Urinary bladder (tissue), 3 donors: ENCODE measurements at regions not wholly inside any gene's neighbourhood (a gene's known extent, or its start where the extent isn't known, plus 50 kb on each side); places are given as distances from the start of the nearest gene placed in this dataset.
"Not testable (repeated sequence)": the region's sequence is repeated elsewhere in the genome, so short reads cannot be mapped to it uniquely, and the experiment has no call there.

ENCODE experiments used
- DNase-seq: peaks from one replicate; pipeline ENCODE4 v3.0.0-alpha.2; 2015; ENCODE audit errors: extremely low spot score
- H3K27ac ChIP-seq: one replicate; pipeline ENCODE4 v1.5.1; 2013; ENCODE audit warnings: low read depth, mild to moderate bottlenecking, moderate library complexity
- H3K36me3 ChIP-seq: one replicate; pipeline ENCODE4 v1.6.1; 2013; ENCODE audit warnings: mild to moderate bottlenecking, moderate library complexity; ENCODE audit not compliant: insufficient read depth
- H3K4me1 ChIP-seq: one replicate; pipeline ENCODE4 v1.6.1; 2013; ENCODE audit warnings: mild to moderate bottlenecking, moderate library complexity; ENCODE audit not compliant: insufficient read depth
- H3K4me3 ChIP-seq: one replicate; pipeline ENCODE4 v1.5.1; 2013; ENCODE audit warnings: low read depth, low read length
- WGBS: extraction: QIAGEN DNeasy Blood & Tissue Kit; methylation state at CpG from one replicate; pipeline ENCODE4 v1.1.7; 2013; 5-methylcytosine and 5-hydroxymethylcytosine counted together
- donor health status: healthy with polysubstance abuse.
- donor health status: healthy.

GRCh38 chr6:131460614-131461000, 112.4 kb upstream of the ARG1 start:
- H3K4me1 ChIP-seq, result no peaks in the 10 kb centered on the region
- 19% methylated on average over 6 of the region's 6 CpGs for WGBS
- no peak for DNase-seq
- H3K36me3 ChIP-seq, result no peaks in the 10 kb centered on the region
- H3K4me3 ChIP-seq, result no peak overlapping the region
- H3K27ac ChIP-seq, result no peak overlapping the region

GRCh38 chr6:131469130-131469529, 103.9 kb upstream of the ARG1 start:
- Histone ChIP-seq H3K27ac (no peak overlapping the region), H3K36me3 (no peaks in the 10 kb centered on the region), H3K4me1 (no peaks in the 10 kb centered on the region), H3K4me3 (no peak overlapping the region)
- DNase-seq, result no peak
- 71% methylated on average over 2 of the region's 2 CpGs for WGBS

- no peaks in the 10 kb centered on the region for H3K4me1 ChIP-seq
- DNase-seq, result no peak
- H3K4me3 ChIP-seq, result no peak overlapping the region
- 63% methylated on average over 3 of the region's 3 CpGs for WGBS
- no peak overlapping the region for H3K27ac ChIP-seq
- no peaks in the 10 kb centered on the region for H3K36me3 ChIP-seq
Observed at GRCh38 chr6:131470534-131470933, 102.5 kb upstream of the ARG1 start.

DNA sequence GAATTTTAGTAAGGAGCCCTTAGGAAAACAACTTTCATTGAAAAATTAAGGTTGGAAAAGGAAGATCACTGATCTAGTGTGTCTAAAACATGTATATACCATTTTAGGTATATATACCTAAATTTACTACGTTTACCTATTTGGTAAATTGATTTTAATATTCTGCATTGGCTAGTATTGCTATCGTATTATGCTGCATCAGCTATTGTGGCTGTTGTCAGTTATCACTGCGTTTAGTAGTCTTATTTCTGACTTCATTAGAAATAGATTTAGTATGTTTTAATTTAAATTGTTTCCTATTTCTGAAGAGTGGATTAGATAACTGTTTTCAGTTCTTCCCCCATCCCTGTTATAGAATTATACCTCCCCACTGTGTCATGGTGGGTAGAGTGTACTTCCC, 101.7 kb upstream of the ARG1 start:
- no peak overlapping the region for H3K27ac ChIP-seq
- no peak for DNase-seq

GRCh38 chr6:131473303-131473702, 99.7 kb upstream of the ARG1 start:
- H3K4me3 ChIP-seq, DNase-seq: not testable (repeated sequence)

More for the DNA sequence above, 101.7 kb upstream of the ARG1 start:
- Histone ChIP-seq H3K4me1 (no peaks in the 10 kb centered on the region), H3K4me3 (no peak overlapping the region), H3K36me3 (no peaks in the 10 kb centered on the region)
- 90% methylated on average over 3 of the region's 3 CpGs for WGBS

DNA sequence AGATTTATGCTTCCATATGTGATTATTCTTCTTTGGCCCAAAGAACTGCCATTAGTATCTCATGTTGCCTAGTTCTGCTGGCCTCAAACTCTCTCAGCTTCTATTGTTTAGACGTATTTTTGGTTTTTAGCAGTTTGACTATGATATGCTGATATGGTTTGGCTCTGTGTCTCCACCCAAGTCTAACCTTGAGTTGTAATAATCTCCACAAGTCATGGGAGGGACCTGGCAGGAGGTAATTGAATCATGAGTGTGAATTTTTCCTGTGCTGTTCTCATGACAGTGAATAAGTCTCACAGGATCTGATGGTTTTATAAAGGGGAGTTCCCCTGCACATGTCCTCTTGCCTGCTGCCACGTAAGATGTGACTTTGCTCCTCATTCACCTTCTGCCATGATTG, 96.7 kb upstream of the ARG1 start:
- WGBS, result 86% methylated on average over 2 of the region's 2 CpGs
- no peak overlapping the region for H3K27ac ChIP-seq
- H3K4me1 ChIP-seq, result no peaks in the 10 kb centered on the region
- no peak for DNase-seq
- H3K4me3 ChIP-seq, result no peak overlapping the region
- no peaks in the 10 kb centered on the region for H3K36me3 ChIP-seq

More at GRCh38 chr6:131473303-131473702, 99.7 kb upstream of the ARG1 start:
- H3K27ac ChIP-seq, H3K36me3 ChIP-seq, H3K4me1 ChIP-seq: not testable (repeated sequence)

GRCh38 chr6:131478740-131479211, 94.2 kb upstream of the ARG1 start:
- 29% methylated on average over 6 of the region's 6 CpGs for WGBS
- not testable (repeated sequence) for DNase-seq, H3K27ac ChIP-seq, H3K4me1 ChIP-seq, H3K4me3 ChIP-seq, H3K36me3 ChIP-seq

- 92% methylated on average over 2 of the region's 2 CpGs for WGBS
- no peak overlapping the region for H3K4me3 ChIP-seq
- DNase-seq, result no peak
Observed at GRCh38 chr6:131486608-131487007, 86.4 kb upstream of the ARG1 start.

DNA sequence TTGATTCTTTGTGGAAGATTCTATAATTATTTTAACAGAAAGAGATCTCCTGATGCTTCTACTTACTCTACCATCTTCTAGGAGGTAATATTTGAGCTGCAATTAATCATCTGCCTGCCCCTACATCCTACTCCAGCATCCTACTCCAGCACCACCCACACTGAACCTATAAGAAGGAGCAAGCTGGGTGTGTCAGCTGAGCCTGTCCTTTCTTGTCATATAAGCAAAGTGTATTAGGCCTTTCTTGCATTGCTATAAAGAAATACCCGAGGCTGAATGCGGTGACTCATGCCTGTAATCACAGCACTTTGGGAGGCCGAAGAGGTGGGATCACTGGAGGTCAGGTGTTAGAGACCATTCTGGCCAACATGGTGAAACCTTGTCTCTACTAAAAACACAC, 84.2 kb upstream of the ARG1 start:
- Histone ChIP-seq H3K36me3 (no peaks in the 10 kb centered on the region), H3K27ac (no peak overlapping the region), H3K4me3 (no peak overlapping the region), H3K4me1 (no peaks in the 10 kb centered on the region)
- DNase-seq, result no peak
- WGBS, result 78% methylated on average over 3 of the region's 3 CpGs

More at GRCh38 chr6:131486608-131487007, 86.4 kb upstream of the ARG1 start:
- Histone ChIP-seq H3K4me1 (no peaks in the 10 kb centered on the region), H3K27ac (no peak overlapping the region), H3K36me3 (no peaks in the 10 kb centered on the region)

DNA sequence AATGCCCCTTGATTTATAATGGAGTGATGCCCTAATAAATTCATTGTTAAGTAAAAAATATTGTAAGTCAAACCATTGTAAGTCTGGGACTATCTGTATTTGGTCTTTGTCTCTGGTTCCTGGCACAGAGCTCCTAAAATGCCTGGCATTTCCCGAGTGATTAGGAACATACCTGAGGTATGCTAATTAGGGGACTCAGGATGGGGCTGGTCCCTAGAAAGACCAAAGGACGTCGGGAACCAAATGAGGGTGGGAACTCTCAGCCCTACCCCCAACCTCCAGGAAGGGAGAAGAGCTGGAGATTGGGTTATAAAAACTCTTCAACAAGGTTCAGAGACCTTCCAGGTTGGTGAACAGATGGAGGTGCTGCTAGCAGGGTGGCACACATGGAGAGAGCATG, 82.6 kb upstream of the ARG1 start:
- 41% methylated on average over 3 of the region's 3 CpGs for WGBS
- no peak for DNase-seq
- Histone ChIP-seq H3K4me1 (no peaks in the 10 kb centered on the region), H3K36me3 (no peaks in the 10 kb centered on the region), H3K27ac (no peak overlapping the region), H3K4me3 (no peak overlapping the region)

DNA sequence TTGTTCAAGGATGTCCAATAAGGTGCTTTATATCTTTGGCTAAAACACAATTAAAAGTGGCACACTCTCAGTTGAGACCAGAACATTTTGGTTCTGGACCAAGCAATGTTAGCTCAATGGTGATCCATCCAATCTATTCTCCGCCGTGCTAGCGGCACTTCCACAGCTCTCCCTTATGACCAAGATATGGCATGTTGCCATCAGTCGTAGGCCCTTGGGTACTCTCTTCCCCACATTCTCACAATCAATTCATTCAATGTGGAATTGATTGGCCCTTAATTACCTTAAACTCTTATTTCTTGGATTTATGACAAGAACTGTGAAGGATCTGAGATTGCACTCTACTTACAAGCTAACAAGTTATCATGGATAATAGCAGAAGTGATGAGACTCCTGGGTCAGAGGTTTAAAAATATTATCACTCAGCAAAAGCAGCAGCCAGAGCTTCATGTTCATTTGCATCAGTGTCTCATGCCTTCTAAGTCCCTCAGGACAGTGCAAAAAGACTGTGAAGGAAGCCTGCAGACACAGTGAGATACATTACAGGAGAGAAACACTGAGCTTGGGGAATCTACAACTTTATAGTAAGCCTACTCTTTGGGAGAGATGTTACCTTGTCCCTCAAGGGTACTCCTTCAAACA, 80.0 kb upstream of the ARG1 start:
- DNase-seq, result no peak
- WGBS, result 87% methylated on average over 4 of the region's 4 CpGs

GRCh38 chr6:131504387-131504786, 68.6 kb upstream of the ARG1 start:
- 87% methylated on average over 5 of the region's 5 CpGs for WGBS
- DNase-seq, H3K36me3 ChIP-seq, H3K4me1 ChIP-seq, H3K4me3 ChIP-seq, H3K27ac ChIP-seq: not testable (repeated sequence)

More for the DNA sequence above, 80.0 kb upstream of the ARG1 start:
- H3K4me3 ChIP-seq, result no peak overlapping the region
- no peak overlapping the region for H3K27ac ChIP-seq
- H3K4me1 ChIP-seq, result no peaks in the 10 kb centered on the region
- H3K36me3 ChIP-seq, result no peaks in the 10 kb centered on the region

- Histone ChIP-seq H3K4me3 (no peak overlapping the region), H3K36me3 (no peaks in the 10 kb centered on the region), H3K27ac (no peak overlapping the region), H3K4me1 (no peaks in the 10 kb centered on the region)
- no peak for DNase-seq
- 66% methylated on average over 5 of the region's 5 CpGs for WGBS
Observed at GRCh38 chr6:131510094-131510493, 62.9 kb upstream of the ARG1 start.

- Histone ChIP-seq H3K4me1 (no peaks in the 10 kb centered on the region), H3K4me3 (no peak overlapping the region), H3K36me3 (no peaks in the 10 kb centered on the region), H3K27ac (no peak overlapping the region)
- DNase-seq, result no peak
Observed at GRCh38 chr6:131510591-131510990, 62.4 kb upstream of the ARG1 start.
